Peyer's patch (tissue), 4 donors: ENCODE measurements at regions not wholly inside any gene's neighbourhood (a gene's known extent, or its start where the extent isn't known, plus 50 kb on each side); places are given as distances from the start of the nearest gene placed in this dataset.

ENCODE experiments used
- CTCF ChIP-seq, 6 experiments: fragments of 450-650 bp in 4 of 6; fragments of 200-600 bp in 2 of 6; sonication (generic) in 1 of 6; IDR thresholded peaks; one replicate each; pipeline ENCODE4 v1.5.1; 2017 to 2019; ENCODE audit warnings: antibody characterized with exemption in 6 of 6, mild to moderate bottlenecking in 3 of 6, moderate library complexity in 1 of 6
- POLR2A ChIP-seq, 2 donors: fragments of 450-650 bp; IDR thresholded peaks; one replicate each; pipeline ENCODE4 v1.5.1; 2017; ENCODE audit warnings: antibody characterized with exemption in 2 of 2, mild to moderate bottlenecking in 2 of 2, moderate library complexity in 2 of 2

- TF ChIP-seq CTCF (IDR thresholded peaks at IDR 0.05) (no peak), POLR2A (IDR thresholded peaks at IDR 0.05) (no peak)
Measured at GRCh38 chr3:5061218-5061569, 60.9 kb upstream of the ARL8B start.
